Calu3 (cell line): ENCODE measurements at regions not wholly inside any gene's neighbourhood (a gene's known extent, or its start where the extent isn't known, plus 50 kb on each side); places are given as distances from the start of the nearest gene placed in this dataset.
"Not testable (repeated sequence)": the region's sequence is repeated elsewhere in the genome, so short reads cannot be mapped to it uniquely, and the experiment has no call there.

Experiments
- BruUV-seq: library from RNA; stranded (reverse); fragments of 400-500 nt; replicated peaks from 2 replicates; lab custom pipeline; 2021; lab: Mats Ljungman, UMichigan
- CTCF ChIA-PET: fragments of 300-600 bp; sonication (Branson Sonifier 250); formaldehyde crosslinking; loops from one replicate; lab custom pipeline; 2022; ENCODE audit warnings: antibody characterized with exemption; lab: Charles Lee
- DNase-seq: peaks from one replicate; pipeline ENCODE4 v3.0.0; 2022
- H3K27ac Mint-ChIP-seq: one replicate; pipeline ENCODE4 v1.8.0; 2022; ENCODE audit warnings: mixed read lengths; ENCODE audit not compliant: unreplicated experiment
- H3K27me3 Mint-ChIP-seq: one replicate; pipeline ENCODE4 v1.8.0; 2022; ENCODE audit warnings: mixed read lengths; ENCODE audit not compliant: unreplicated experiment
- H3K36me3 Mint-ChIP-seq: one replicate; pipeline ENCODE4 v1.8.0; 2022; ENCODE audit warnings: mild to moderate bottlenecking, moderate library complexity, mixed read lengths; ENCODE audit not compliant: insufficient read depth, unreplicated experiment
- H3K4me1 Mint-ChIP-seq: one replicate; pipeline ENCODE4 v1.8.0; 2022; ENCODE audit warnings: mild to moderate bottlenecking, low read depth, mixed read lengths; ENCODE audit not compliant: unreplicated experiment
- H3K4me3 Mint-ChIP-seq: one replicate; pipeline ENCODE4 v1.8.0; 2022; ENCODE audit warnings: mild to moderate bottlenecking, low read depth, moderate library complexity, mixed read lengths; ENCODE audit not compliant: unreplicated experiment
- H3K9me3 Mint-ChIP-seq: one replicate; pipeline ENCODE4 v1.8.0; 2022; ENCODE audit warnings: low read depth, mixed read lengths; ENCODE audit not compliant: unreplicated experiment
- intact Hi-C: fragments of 100-400 bp; cut with micrococcal nuclease; formaldehyde crosslinking; loops from one replicate; pipeline ENCODE4 v1.10.0; 2022; ENCODE audit not compliant: unreplicated experiment
- TF ChIP-seq, protein P1 (sequence below): fragments of 200-600 bp; IDR thresholded peaks from one replicate; pipeline ENCODE4 v1.8.0; 2022; ENCODE audit warnings: antibody characterized with exemption; ENCODE audit not compliant: unreplicated experiment

DNA sequence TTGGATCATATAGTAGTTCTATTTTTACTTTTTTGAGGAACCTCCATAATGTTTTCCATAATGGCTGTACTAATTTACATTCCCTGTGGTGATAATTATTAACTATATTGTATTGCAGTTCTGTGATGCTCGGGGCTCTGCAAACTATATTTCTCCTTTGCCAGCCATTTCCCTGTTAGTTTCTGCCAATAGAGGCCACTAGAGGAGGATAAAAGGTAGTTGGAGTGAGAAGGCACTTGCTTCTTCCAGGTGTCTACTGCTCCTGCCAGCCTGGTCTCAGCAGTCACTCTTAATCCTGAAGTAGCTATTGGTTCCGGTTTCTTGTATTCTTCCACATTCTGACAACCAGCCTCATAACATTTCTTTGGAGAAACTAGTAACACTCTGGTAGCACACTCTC, 233.9 kb upstream of the GBE1 start:
- no peaks in the 10 kb centered on the region for H3K9me3 Mint-ChIP-seq
- no peak overlapping the region for H3K27ac Mint-ChIP-seq
- no peaks in the 10 kb centered on the region for H3K4me1 Mint-ChIP-seq
- DNase-seq: no peak
- intact Hi-C loops: loop anchor here (1.0 kb wide), 1 partner anchor 138 kb away; no protein-coding TSS in a partner anchor
- CTCF ChIA-PET: interaction anchor here (0.7 kb wide), 1 partner anchor 137 kb away, joined by 3 read pairs; no protein-coding TSS in a partner anchor
- H3K4me3 Mint-ChIP-seq: no peak overlapping the region
- H3K27me3 Mint-ChIP-seq: no peaks in the 10 kb centered on the region
- no peaks in the 10 kb centered on the region for H3K36me3 Mint-ChIP-seq
- BruUV-seq: no TSS peak
- TF ChIP-seq, protein P1, sequence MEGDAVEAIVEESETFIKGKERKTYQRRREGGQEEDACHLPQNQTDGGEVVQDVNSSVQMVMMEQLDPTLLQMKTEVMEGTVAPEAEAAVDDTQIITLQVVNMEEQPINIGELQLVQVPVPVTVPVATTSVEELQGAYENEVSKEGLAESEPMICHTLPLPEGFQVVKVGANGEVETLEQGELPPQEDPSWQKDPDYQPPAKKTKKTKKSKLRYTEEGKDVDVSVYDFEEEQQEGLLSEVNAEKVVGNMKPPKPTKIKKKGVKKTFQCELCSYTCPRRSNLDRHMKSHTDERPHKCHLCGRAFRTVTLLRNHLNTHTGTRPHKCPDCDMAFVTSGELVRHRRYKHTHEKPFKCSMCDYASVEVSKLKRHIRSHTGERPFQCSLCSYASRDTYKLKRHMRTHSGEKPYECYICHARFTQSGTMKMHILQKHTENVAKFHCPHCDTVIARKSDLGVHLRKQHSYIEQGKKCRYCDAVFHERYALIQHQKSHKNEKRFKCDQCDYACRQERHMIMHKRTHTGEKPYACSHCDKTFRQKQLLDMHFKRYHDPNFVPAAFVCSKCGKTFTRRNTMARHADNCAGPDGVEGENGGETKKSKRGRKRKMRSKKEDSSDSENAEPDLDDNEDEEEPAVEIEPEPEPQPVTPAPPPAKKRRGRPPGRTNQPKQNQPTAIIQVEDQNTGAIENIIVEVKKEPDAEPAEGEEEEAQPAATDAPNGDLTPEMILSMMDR: no peak

GRCh38 chr3:81989758-81990157, 228.3 kb upstream of the GBE1 start:
- Mint-ChIP-seq H3K36me3 (no peaks in the 10 kb centered on the region), H3K27ac (no peak overlapping the region), H3K4me3 (no peak overlapping the region), H3K4me1 (no peaks in the 10 kb centered on the region), H3K9me3 (no peaks in the 10 kb centered on the region), H3K27me3 (no peaks in the 10 kb centered on the region)
- BruUV-seq: no TSS peak
- DNase-seq: no peak
- CTCF ChIA-PET: interaction anchor here (0.6 kb wide), 1 partner anchor 258 kb away, joined by 3 read pairs; no protein-coding TSS in a partner anchor
- TF ChIP-seq, protein P1: no peak
- intact Hi-C loops: no loop called here

GRCh38 chr3:81989274-81989673, 227.8 kb upstream of the GBE1 start:
- DNase-seq: no peak
- Mint-ChIP-seq H3K9me3 (no peaks in the 10 kb centered on the region), H3K36me3 (no peaks in the 10 kb centered on the region), H3K27ac (no peak overlapping the region), H3K27me3 (no peaks in the 10 kb centered on the region), H3K4me1 (no peaks in the 10 kb centered on the region), H3K4me3 (no peak overlapping the region)
- no TSS peak for BruUV-seq
- CTCF ChIA-PET: no interaction called here
- intact Hi-C loops: no loop called here
- TF ChIP-seq, protein P1: no peak

DNA sequence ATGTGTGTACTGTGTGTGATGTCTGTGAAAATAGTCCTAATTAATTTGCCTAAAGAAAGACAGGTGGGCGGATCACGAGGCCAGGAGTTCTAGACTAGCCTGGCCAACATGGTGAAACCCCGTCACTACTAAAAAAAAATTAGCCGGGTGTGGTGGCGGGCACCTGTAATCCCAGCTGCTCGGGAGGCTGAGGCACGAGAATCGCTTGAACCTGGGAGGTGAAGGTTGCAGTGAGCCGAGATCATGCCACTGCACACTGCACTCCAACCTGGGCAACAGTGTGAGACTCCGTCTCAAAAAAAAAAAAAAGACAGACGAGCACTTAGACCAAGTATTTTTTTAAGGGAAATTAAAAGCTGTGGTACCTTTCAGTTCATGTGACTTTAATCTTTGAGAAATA, 226.0 kb upstream of the GBE1 start:
- H3K36me3 Mint-ChIP-seq, H3K27me3 Mint-ChIP-seq, BruUV-seq, H3K4me1 Mint-ChIP-seq, intact Hi-C loops, DNase-seq, H3K9me3 Mint-ChIP-seq, H3K4me3 Mint-ChIP-seq, H3K27ac Mint-ChIP-seq: not testable (repeated sequence)
- CTCF ChIA-PET: interaction anchor here (0.6 kb wide), 1 partner anchor 733 kb away, joined by 3 read pairs; no protein-coding TSS in a partner anchor

DNA sequence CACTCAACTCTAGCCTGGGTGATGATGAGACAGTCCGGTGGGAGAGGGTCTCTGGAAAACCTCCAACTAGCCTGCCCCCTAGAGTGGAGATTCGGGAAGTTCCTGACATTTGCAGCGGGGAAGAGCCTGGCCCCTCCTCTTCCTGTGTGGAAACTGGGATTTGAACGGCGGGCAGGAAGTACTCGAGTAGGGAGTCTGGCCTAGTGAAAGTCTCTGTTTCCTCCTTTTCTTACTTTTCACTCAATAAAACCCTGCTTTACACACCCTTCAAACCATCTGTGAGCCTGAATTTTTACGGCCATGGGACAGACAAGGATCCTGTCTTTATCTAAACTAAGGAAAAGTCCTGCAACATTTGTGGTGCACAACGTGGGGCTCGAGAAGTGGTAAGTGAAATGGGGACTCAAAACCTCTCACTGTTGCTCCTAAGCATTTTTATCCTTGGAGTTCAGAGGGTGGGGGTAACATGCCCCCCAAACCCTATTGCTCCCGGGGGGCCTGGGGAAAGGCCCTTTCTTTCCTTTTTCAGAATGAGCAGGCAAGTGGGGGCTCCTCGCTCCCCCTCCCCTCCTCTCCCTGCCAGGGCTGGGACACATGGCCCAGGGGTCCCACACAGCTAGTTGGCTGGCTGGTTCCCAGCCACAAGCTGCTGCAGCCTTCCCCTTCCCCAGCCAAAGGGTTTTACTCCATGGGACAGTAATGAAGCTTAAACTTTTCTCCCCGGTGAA, 224.7 kb upstream of the GBE1 start:
- H3K27me3 Mint-ChIP-seq: no peaks in the 10 kb centered on the region
- no peaks in the 10 kb centered on the region for H3K36me3 Mint-ChIP-seq
- CTCF ChIA-PET: no interaction called here
- no peak overlapping the region for H3K27ac Mint-ChIP-seq
- no peaks in the 10 kb centered on the region for H3K9me3 Mint-ChIP-seq
- intact Hi-C loops: no loop called here
- BruUV-seq: no TSS peak
- H3K4me3 Mint-ChIP-seq: no peak overlapping the region
- no peak for DNase-seq
- H3K4me1 Mint-ChIP-seq: no peaks in the 10 kb centered on the region
- TF ChIP-seq, protein P1: no peak
